OCI-LY1 (cell line): ENCODE measurements at regions not wholly inside any gene's neighbourhood (a gene's known extent, or its start where the extent isn't known, plus 50 kb on each side); places are given as distances from the start of the nearest gene placed in this dataset.

Experiments used
- EZH2 ChIP-seq: fragments of 200-600 bp; sonication (generic), shearing (Covaris generic); IDR thresholded peaks from 2 replicates; pipeline ENCODE4 v1.8.0; 2017; ENCODE audit warnings: borderline replicate concordance, mixed run types, mild to moderate bottlenecking, antibody characterized with exemption, low read length, moderate library complexity, mixed read lengths
- TF ChIP-seq, protein P1 (sequence below): fragments of 200-600 bp; sonication (generic), shearing (Covaris generic); IDR thresholded peaks from 2 replicates; pipeline ENCODE4 v1.5.1; 2017; ENCODE audit warnings: mild to moderate bottlenecking, antibody characterized with exemption, low read length, moderate library complexity, mixed read lengths

DNA sequence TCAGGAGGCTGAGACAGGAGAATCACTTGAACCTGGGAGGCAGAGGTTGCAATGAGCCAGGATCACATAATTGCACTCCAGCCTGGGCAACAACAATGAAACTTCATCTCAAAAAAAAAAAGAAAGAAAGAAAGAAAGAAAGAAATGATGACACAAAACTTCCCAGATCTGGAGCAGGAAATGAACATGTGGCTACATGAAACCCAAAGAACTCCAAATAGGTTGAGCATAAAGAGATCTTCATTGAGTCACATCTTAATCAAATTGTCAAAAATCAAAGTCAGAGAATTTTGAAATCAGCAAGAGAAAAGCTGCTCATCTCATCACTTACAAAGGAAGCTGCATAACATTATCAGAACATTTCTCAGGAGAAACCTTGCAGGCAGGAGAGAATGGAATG lies 247.0 kb downstream of the IBTK start:
- TF ChIP-seq, protein P1, sequence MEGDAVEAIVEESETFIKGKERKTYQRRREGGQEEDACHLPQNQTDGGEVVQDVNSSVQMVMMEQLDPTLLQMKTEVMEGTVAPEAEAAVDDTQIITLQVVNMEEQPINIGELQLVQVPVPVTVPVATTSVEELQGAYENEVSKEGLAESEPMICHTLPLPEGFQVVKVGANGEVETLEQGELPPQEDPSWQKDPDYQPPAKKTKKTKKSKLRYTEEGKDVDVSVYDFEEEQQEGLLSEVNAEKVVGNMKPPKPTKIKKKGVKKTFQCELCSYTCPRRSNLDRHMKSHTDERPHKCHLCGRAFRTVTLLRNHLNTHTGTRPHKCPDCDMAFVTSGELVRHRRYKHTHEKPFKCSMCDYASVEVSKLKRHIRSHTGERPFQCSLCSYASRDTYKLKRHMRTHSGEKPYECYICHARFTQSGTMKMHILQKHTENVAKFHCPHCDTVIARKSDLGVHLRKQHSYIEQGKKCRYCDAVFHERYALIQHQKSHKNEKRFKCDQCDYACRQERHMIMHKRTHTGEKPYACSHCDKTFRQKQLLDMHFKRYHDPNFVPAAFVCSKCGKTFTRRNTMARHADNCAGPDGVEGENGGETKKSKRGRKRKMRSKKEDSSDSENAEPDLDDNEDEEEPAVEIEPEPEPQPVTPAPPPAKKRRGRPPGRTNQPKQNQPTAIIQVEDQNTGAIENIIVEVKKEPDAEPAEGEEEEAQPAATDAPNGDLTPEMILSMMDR: no peak
- no peak for TF ChIP-seq EZH2
